ENCODE measurements at regions not wholly inside any gene's neighbourhood (a gene's known extent, or its start where the extent isn't known, plus 50 kb on each side); places are given as distances from the start of the nearest gene placed in this dataset.

DNA sequence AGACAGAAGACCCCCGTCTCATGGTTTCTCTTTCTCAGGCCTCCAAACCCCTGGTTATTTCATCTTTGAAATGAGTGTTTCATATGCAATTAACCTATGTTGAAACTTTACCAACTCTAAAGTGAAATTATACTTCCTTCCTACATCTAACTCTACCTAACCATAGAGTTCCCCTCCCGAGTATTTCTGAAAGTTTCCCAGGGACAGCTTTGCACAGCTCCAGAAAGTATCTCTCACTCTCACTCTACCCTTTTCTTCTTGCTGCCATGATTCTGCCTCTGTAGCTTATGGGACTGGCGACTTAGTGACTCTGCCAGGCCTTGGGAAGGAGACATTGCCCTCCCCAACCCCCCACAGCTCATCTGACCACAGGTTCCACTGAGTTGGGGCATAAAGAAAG is 107.9 kb downstream of the B3GNT2 start:
- in situ Hi-C loops (cut with MboI) (loop anchor here (10.0 kb wide), 1 partner anchor 299 kb away; no protein-coding TSS in a partner anchor), intact Hi-C loops (cut with micrococcal nuclease) (no loop called here)
- Histone ChIP-seq H3K36me3 (ENCODE audit: control insufficient read depth, insufficient read depth, low read length) (peaks cover 24% of the 10 kb centered on the region), H3K9me3 (replicated peaks; ENCODE audit: control insufficient read depth, insufficient read depth, low read depth, low read length) (no peaks in the 10 kb centered on the region), H3K9ac (ENCODE audit: insufficient read depth in 1 of 2, low read depth in 2 of 2, low read length in 2 of 2) (peak overlapping the region; percentile 30 to 72; a peak in 3 of 4 replicates), H3K79me2 (ENCODE audit: control insufficient read depth, insufficient read depth, low read length) (peaks cover 58% of the 10 kb centered on the region), H3K4me3 (no peak overlapping the region), H3K27ac (ENCODE audit: extremely low read depth, low read depth, low read length) (peak overlapping the region; percentile 97), H3K4me1 (replicated peaks in 1 of 2; ENCODE audit: control insufficient read depth in 2 of 2, insufficient read depth in 2 of 2, low read length in 2 of 2) (peaks cover 53 to 77% of the 10 kb centered on the region in 2 experiments), H2AFZ (ENCODE audit: low read depth, low read length) (peak overlapping the region; percentile 73), H3K9me1 (ENCODE audit: control insufficient read depth, insufficient read depth, low read length) (no peaks in the 10 kb centered on the region), H3K27me3 (ENCODE audit: control insufficient read depth in 2 of 2, insufficient read depth in 2 of 2, low read length in 2 of 2) (no peaks in the 10 kb centered on the region; a peak in 1 of 5 replicates), H3K4me2 (ENCODE audit: insufficient read depth, low read length) (peak overlapping the region; percentile 70), H4K20me1 (replicated peaks; ENCODE audit: control insufficient read depth, insufficient read depth, low read length) (0 out of 2 replicates have a peak, but pooled peaks cover 3% of the 10 kb centered on the region)
- TF ChIP-seq, protein P1, sequence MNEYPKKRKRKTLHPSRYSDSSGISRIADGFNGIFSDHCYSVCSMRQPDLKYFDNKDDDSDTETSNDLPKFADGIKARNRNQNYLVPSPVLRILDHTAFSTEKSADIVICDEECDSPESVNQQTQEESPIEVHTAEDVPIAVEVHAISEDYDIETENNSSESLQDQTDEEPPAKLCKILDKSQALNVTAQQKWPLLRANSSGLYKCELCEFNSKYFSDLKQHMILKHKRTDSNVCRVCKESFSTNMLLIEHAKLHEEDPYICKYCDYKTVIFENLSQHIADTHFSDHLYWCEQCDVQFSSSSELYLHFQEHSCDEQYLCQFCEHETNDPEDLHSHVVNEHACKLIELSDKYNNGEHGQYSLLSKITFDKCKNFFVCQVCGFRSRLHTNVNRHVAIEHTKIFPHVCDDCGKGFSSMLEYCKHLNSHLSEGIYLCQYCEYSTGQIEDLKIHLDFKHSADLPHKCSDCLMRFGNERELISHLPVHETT (CRISPR knock-in tag; conservative IDR thresholded peaks at IDR 0.05 in 1 of 2, IDR thresholded peaks at IDR 0.05 in 1 of 2), result no peak
- TF ChIP-seq HEY1 (CRISPR knock-in tag; IDR thresholded peaks at IDR 0.05; ENCODE audit: borderline replicate concordance), result no peak
- TF ChIP-seq, protein P2, sequence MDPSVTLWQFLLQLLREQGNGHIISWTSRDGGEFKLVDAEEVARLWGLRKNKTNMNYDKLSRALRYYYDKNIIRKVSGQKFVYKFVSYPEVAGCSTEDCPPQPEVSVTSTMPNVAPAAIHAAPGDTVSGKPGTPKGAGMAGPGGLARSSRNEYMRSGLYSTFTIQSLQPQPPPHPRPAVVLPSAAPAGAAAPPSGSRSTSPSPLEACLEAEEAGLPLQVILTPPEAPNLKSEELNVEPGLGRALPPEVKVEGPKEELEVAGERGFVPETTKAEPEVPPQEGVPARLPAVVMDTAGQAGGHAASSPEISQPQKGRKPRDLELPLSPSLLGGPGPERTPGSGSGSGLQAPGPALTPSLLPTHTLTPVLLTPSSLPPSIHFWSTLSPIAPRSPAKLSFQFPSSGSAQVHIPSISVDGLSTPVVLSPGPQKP (CRISPR knock-in tag; IDR thresholded peaks at IDR 0.05), result no peak
- no peak for TF ChIP-seq HIVEP1 (CRISPR knock-in tag; IDR thresholded peaks at IDR 0.05)
- TF ChIP-seq, protein P3, sequence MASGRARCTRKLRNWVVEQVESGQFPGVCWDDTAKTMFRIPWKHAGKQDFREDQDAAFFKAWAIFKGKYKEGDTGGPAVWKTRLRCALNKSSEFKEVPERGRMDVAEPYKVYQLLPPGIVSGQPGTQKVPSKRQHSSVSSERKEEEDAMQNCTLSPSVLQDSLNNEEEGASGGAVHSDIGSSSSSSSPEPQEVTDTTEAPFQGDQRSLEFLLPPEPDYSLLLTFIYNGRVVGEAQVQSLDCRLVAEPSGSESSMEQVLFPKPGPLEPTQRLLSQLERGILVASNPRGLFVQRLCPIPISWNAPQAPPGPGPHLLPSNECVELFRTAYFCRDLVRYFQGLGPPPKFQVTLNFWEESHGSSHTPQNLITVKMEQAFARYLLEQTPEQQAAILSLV (tag; IDR thresholded peaks at IDR 0.05), result no peak
- TF ChIP-seq ZNF12 (CRISPR knock-in tag; IDR thresholded peaks at IDR 0.05), result no peak
- TF ChIP-seq, protein P4, sequence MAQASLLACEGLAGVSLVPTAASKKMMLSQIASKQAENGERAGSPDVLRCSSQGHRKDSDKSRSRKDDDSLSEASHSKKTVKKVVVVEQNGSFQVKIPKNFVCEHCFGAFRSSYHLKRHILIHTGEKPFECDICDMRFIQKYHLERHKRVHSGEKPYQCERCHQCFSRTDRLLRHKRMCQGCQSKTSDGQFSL (CRISPR knock-in tag; IDR thresholded peaks at IDR 0.05), result no peak
- TF ChIP-seq, protein P4 (tag; IDR thresholded peaks at IDR 0.05), result no peak
- 0 out of 2 replicates have a peak, but pooled peaks have one; percentile 11 for TF ChIP-seq PTRF (tag; IDR thresholded peaks at IDR 0.05)
- BruUV-seq (replicated peaks), result no TSS peak
- no peak for FAIRE-seq
- no peak for ATAC-seq
- DNase-seq (ENCODE audit: extremely low read depth in 1 of 4, low spot score in 3 of 4), result no peak
- POLR2A ChIA-PET, result interaction anchor here (2.0 kb wide), 1 partner anchor 10 kb away, joined by 6 read pairs; no protein-coding TSS in a partner anchor
- WGBS (ENCODE audit: insufficient coverage, low coverage, missing lambda C conversion rate), result 83% methylated on average over 3 of the region's 3 CpGs
- CTCF ChIA-PET (ENCODE audit: low intra/inter-chr PET ratio), result no interaction called here
